C4-2B (cell line): ENCODE measurements at regions not wholly inside any gene's neighbourhood (a gene's known extent, or its start where the extent isn't known, plus 50 kb on each side); places are given as distances from the start of the nearest gene placed in this dataset.

ENCODE experiments used
- ZFX ChIP-seq: fragments of 450-650 bp; IDR thresholded peaks from 2 replicates; pipeline ENCODE4 v1.6.1; 2017
- TF ChIP-seq, protein P1 (sequence below): fragments of 450-650 bp; conservative IDR thresholded peaks from 2 replicates; pipeline ENCODE4 v1.5.1; 2017; ENCODE audit warnings: mild to moderate bottlenecking

DNA sequence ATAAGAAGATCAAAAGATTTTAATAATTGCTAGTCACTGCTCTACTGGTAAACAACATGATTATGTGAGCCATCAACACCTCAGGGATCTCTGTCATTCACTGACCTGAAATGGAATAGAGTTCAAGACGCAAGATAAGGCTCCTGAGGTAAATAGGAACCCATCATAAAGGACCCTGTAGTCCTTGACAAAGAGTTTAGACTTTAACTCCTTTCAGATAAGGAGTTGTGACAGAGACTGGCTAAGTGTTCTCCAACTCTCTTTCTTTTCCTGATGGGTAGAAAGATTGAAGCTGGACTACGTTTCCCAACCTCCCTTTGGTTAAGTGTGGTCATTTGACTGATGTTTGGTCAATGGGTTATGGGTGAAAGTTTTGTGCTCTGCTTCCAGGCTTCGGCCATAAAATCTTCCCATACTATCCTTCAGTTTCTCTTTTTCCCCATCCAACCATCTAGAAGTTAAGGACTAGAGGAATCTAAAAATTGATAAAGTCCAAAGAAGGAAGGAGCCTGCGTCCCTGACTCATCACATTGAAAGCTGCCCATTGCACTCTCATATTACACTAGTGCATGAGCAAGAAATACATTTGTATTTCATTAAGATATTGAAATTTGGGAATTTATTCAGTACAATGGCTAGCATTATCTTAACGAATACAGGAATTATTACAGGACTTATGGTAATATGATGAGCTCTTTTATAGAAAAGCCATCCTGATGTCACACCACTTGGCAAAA, 293.7 kb upstream of the ACVR2A start:
- TF ChIP-seq, protein P1, sequence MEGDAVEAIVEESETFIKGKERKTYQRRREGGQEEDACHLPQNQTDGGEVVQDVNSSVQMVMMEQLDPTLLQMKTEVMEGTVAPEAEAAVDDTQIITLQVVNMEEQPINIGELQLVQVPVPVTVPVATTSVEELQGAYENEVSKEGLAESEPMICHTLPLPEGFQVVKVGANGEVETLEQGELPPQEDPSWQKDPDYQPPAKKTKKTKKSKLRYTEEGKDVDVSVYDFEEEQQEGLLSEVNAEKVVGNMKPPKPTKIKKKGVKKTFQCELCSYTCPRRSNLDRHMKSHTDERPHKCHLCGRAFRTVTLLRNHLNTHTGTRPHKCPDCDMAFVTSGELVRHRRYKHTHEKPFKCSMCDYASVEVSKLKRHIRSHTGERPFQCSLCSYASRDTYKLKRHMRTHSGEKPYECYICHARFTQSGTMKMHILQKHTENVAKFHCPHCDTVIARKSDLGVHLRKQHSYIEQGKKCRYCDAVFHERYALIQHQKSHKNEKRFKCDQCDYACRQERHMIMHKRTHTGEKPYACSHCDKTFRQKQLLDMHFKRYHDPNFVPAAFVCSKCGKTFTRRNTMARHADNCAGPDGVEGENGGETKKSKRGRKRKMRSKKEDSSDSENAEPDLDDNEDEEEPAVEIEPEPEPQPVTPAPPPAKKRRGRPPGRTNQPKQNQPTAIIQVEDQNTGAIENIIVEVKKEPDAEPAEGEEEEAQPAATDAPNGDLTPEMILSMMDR = no peak
- no peak for TF ChIP-seq ZFX
